C4-2B (cell line): ENCODE measurements at regions not wholly inside any gene's neighbourhood (a gene's known extent, or its start where the extent isn't known, plus 50 kb on each side); places are given as distances from the start of the nearest gene placed in this dataset.

Experiments used
- ZFX ChIP-seq: fragments of 450-650 bp; IDR thresholded peaks from 2 replicates; pipeline ENCODE4 v1.6.1; 2017
- TF ChIP-seq, protein P1 (sequence below): fragments of 450-650 bp; conservative IDR thresholded peaks from 2 replicates; pipeline ENCODE4 v1.5.1; 2017; ENCODE audit warnings: mild to moderate bottlenecking

DNA sequence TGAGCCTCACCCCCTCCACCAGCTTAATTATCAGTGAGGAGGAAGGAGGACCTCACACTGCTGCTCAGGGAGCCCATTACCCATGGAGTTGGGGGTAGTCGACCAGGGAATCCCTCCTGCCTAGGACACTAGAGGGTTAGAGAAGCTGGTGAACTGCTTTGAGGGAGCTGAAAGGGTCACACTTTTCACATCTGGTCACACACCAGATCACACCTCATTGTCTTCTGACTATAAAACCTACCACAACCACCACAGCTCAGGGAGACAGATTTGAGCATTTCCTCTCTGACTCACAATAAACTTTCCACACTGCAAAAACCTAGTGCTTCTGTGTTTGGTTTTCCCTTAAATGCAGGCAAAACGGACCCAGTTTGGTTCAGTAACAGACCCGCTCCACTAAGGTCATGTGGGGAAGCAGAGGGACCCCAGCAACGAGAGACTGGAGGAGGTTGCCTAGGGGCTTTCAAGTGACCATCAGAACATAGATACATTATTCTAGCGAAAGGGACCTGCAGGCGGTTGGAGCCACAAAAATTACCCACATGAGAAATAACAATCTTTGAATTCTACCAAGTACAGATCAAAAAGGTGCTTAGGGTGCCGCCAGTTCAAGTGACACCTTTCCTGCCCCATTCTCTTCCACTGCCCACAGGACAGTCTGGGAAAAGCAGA is 151.4 kb upstream of the AVPR1A start:
- TF ChIP-seq, protein P1, sequence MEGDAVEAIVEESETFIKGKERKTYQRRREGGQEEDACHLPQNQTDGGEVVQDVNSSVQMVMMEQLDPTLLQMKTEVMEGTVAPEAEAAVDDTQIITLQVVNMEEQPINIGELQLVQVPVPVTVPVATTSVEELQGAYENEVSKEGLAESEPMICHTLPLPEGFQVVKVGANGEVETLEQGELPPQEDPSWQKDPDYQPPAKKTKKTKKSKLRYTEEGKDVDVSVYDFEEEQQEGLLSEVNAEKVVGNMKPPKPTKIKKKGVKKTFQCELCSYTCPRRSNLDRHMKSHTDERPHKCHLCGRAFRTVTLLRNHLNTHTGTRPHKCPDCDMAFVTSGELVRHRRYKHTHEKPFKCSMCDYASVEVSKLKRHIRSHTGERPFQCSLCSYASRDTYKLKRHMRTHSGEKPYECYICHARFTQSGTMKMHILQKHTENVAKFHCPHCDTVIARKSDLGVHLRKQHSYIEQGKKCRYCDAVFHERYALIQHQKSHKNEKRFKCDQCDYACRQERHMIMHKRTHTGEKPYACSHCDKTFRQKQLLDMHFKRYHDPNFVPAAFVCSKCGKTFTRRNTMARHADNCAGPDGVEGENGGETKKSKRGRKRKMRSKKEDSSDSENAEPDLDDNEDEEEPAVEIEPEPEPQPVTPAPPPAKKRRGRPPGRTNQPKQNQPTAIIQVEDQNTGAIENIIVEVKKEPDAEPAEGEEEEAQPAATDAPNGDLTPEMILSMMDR: no peak
- TF ChIP-seq ZFX: no peak
